DMS114 treated with DMSO at 0.1 percent for 48 hours (cell line): ENCODE measurements at regions not wholly inside any gene's neighbourhood (a gene's known extent, or its start where the extent isn't known, plus 50 kb on each side); places are given as distances from the start of the nearest gene placed in this dataset.

Experiments
- DNase-seq: peaks from one replicate; lab custom pipeline; 2025; ENCODE audit not compliant: unreplicated experiment; lab: John Stamatoyannopoulos, UW

DNA sequence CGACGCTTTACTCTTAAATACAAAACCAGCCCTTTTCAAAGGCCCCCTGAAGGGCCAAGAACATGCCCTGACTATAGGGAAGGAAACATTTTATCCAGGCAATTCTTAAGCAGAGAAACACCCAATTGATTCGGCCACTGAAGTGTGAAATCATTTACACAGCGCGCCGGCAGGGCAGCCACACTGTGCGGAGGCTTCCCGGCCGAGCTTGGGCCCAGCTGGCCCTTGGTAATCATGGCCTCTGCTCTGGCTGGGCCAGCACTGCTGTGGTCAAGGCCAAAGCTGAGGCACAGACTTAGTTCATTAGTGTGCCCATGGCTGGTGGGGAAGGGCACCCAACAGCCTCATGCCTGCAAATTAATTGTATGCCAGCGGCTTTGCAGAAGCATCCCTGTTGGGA lies 143.7 kb upstream of the HABP2 start:
- no peak for DNase-seq

DNA sequence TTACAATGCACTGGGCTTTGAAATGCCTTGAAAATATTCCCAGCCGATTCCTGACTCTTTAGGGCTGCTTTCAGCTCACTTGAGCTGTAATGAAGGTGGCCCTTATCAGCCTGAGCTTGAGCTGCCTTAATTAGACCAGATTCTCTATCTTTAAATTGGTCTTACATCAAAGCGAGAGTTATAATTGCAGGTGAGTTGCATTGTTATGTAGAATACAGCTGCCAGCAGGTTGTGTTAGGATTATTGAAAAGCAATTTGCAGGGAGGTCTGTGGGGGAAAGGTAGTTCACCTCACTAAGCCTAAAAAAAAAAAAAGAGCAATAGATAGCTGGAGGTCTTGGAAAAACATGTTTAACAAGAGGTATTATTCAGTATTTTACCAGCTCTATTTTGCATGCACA lies 142.2 kb upstream of the HABP2 start:
- DNase-seq: no peak

GRCh38 chr10:113411456-113411855 lies 141.4 kb upstream of the HABP2 start:
- no peak for DNase-seq

- no peak for DNase-seq
Measured at GRCh38 chr10:113412161-113412560, 140.7 kb upstream of the HABP2 start.

- no peak for DNase-seq
Measured at GRCh38 chr10:113414543-113414942, 138.3 kb upstream of the HABP2 start.

DNA sequence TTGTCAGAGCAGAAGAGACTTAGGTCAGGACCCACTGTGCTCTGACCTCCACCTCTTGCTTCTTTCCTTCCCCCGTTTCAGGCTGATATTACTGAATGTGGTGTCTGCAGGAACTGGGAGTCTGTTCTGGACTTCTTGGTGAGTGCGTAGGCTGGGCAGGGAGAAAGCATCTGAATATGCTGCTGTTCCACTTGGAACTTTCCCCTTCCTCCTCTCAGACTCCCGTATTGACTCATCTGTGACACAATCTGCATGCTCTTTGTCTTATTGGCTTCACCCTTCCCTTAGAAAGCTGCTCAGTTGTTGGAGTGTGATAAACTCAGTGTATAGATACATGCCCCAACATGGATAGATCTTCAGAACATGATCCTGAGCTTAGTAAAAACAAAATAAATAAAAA lies 137.6 kb upstream of the HABP2 start:
- DNase-seq: no peak

DNA sequence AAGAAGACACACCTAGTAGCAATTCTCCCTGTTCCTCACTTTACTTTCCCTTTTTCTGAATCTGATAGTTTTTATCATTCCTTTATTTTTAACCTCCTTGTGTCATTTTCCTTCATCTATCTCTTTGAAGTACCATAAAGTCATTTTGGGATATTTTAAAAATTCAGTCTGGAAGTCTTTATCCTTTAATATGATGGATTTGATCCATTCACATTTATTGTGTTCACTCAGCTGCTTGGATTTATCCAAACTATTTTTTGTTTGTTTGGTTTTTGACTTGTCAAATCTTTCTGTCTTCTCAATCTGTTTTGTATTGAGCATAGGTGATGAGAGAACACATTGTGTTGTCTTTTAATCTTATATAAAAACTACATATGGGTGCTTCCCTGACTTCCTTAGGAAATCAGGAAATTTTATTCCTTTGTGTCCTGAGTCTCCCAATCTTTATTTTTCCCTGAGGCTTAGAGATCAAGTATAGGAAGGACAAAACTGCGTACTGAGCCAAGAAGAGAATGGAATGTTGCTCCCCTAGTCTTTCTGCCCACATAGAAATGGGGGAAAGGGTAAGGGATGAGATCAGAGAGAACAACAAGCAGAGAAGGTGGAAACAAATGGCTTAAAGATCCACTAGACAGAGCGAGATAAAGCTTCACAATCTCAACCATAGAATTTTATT lies 132.7 kb upstream of the HABP2 start:
- no peak for DNase-seq

DNA sequence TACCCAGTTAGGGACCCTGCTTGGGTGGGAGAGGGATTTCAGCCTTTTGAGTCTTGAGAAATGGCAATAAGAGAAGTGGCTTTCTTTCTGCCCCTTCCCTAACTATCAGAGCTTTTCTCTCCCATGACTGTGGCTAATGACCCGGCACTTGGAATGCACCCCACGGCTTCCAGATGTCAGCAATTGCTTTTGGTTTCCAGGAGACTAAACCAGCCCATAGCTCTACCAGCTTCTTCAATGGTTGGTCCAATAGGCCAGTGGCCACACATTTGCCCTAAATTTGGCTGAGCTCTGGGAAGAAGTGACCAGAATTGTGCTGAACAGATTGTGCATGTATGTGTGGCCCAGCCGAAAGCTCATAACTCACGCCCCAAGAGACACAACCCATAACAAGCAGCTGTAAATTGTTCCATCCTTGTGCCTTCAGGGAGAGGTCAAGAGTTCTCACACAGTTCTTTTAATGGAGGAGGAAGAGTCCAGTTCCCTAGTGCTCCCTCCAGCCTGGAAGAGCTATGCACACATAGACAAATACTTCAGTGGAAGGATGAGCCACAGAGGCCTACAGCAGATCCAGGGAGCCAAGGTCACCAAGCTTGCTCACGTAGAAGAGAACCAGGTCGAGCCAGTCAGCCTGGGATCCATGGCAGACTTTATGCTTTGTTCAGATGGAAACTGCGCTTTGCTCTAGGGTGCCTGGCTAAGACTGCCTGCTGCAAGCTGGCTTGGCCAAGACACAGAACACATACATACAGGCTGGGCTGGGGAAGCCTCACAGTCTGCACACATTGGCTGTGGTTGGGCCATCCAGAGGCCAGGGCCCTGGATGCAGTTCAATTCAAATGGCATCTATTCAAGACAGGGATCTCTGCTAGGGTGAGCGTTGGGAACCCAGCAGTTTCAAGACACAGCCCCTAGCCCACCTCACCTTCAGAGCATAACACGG lies 131.8 kb upstream of the HABP2 start:
- no peak for DNase-seq

GRCh38 chr10:113422371-113422770 lies 130.5 kb upstream of the HABP2 start:
- no peak for DNase-seq

DNA sequence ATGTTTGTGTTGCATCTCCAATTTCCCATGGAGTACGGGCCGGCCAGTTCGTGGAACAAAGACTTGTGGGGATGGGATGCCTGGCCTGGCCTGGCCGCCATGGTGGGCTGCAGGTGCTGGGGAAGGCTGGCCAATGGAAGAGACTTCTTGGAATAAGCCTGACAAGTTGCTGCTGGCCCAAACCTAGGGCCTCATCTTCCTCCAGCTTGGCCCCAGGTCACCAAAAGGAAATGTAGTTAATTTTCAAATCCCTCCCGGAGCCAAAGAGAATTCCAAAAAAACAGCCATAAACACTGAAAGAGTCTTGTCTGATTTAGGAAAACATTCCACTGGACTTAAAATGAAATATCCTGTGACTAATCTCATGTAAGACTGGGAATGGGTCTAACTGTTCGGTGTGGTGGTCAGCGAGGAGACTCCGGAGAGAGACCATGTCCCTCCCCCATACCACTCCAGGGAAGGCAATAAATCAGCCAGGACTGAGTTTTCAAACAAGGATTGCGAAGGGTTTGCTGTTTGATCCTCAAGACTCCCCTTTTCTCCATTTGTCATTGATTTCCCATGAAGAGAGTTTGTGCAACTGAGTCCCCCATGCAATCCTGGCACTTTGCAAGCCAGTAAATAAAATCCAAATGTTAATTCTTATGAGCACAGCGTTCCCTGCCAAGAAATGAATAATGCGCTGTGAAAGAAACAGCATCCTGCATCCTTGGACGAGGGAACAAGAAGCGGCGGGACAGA lies 128.7 kb upstream of the HABP2 start:
- DNase-seq: no peak

DNA sequence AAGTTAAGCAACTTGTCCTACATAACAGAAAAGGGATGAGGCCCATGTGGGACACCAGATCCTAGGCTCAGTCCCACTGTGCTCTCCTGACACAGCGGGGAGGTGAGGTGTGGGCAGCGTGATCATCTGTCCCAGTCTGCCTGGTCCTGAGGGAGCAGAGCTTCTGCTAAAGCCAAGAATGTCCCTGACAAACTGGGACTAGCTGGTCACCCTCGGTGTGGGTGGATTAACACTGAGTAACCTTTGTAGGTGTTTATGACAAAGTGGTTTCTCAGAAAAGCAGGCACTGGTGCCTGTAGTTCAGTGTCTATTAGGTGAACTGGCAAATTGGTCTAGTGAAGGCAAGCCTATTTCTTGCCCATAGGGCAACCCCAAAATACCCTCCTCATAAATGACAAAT lies 127.8 kb upstream of the HABP2 start:
- no peak for DNase-seq

DNA sequence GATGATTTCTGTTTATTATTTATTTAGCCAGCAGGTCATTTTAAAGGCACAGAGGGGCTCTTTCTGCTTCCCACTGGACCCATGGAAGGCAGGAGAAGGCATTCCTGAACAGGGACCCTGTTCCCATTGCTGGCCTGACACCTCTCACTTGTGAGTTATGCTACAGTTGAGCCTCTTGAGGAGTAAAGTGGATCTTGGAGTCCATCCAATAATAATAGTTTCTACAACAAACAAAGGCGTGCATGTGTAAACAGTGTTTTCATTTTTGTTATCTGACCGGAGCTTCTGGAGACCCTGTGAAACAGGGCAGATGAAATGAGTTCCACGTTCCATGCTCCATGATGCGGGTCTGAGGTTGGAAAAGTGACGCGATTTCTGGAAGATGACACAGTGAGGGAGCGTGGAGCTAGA lies 127.3 kb upstream of the HABP2 start:
- DNase-seq: no peak

DNA sequence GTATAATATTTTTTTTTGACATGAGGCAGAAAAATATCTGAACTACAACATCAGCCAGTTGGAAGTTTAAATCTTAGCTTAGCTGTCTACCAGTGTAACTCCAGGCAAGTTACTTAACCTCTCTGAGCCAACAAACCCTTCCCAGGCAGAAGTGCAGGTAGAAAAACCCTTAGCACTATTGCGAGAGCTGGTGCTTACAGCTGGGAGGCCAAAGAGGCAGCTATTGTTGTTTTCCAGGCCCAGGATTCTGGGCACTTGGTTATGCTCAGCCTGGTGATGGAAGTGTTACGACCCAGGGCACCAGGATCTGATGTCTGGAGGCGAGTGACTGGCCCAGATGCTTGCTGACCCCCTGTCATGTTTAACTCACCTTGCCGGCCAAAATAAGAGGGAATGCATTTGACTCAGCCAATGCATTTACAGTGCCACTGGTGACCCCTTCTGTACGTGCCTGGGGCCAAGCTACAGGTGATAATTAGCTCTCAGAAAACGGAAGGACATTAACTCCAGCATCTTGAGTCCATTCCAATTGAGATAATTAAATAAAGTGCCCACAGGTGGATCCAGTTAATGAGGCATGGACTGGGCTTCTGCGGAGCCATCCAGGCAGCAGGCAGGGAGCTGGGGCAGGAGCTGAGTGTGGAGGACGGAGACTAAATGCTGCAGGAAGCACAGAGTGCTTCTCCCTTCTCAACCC lies 126.5 kb upstream of the HABP2 start:
- no peak for DNase-seq

- DNase-seq: no peak
Measured at GRCh38 chr10:113427236-113427735, 125.6 kb upstream of the HABP2 start.

GRCh38 chr10:113427811-113428558 lies 124.9 kb upstream of the HABP2 start:
- no peak for DNase-seq

DNA sequence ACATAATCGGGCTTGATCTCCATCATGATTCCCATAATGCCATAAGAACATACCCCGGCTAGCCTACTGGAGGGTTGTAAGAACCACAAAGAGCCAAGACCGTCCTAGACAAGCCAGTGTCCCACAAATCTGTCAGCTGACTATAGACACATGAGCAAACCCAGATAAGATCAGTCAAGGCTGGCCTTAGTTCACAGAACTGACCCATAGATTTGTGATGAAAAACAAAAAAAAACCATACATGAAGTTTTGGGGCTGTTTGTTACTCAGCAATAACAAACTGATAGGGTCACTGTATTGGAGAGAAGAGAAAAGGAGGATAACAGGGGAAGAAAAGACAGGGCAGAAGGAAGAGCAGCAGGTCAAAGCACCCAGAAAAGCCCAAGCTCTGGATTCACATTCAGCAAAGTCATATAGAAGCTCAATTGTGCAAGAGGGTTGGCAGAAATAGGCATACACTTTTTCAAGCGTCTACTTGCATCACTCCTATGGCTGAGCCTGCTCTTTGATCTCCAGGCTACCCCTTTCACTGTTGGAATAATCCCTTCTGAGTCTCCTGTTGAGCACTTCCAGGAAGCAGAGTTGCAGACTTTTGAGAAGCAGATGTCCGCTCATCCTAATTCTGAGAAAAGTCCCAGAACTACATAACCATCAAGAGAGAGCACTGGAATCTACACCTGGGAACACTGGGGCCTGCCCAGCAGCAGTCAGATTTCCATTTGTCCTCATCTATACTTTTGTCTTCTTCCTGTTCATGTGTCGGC lies 122.0 kb upstream of the HABP2 start:
- DNase-seq: no peak

DNA sequence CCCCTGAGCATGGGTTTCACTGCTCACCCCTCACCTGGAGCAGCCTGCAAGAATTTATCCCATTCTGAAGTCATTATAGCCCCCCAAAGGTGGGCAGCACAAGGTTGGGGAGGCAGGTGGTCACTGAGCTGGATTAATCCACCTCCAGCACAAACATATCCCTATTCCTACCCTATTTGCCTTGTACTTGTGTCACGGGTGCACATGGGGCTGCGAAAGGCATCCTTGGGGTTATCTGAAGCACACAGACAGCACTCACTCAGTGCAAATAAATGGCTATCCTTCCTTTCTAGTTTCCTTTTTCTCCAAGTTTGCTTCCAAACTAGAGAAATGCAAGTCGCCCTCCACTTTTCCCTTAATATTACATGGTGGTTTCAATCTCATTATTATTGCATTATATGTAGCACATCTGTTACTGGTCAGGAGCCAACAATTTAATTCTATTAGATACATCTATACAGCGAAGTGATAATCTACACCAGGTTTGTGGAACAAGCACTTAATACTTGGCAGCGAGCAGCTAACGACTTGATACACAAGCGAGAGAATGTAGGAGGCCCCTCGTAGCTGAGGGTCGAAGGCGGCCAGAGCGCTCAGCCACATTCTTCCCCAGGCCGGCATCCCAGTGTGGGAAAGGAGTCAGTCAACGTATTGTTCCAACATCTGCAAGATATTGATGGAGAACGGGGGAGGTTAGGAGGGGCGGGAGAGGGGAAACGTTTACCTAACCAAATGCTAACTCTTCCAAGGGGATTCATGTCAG lies 121.3 kb upstream of the HABP2 start:
- DNase-seq: no peak

DNA sequence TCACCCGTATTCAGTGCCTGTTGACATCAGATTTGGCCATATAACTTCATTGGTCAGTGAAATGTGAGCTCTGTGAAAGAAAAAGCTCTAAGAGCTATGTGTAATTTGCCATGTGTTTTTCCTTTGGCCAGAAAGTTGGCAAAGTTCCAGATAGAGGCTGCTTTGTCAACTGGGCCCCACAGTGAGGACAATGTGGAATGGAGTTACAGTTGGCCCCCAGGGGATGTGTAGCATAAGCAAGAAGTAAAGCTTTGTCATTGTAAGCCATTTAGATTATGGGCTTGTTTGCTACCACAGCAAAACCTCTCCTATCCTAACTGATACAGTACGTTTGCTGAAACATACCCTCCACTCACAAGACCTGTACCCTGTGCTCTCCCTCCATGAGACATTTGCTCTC lies 119.1 kb upstream of the HABP2 start:
- no peak for DNase-seq

GRCh38 chr10:113434315-113434714 lies 118.5 kb upstream of the HABP2 start:
- no peak for DNase-seq
